Thymus (tissue), 11 donors: ENCODE measurements at regions not wholly inside any gene's neighbourhood (a gene's known extent, or its start where the extent isn't known, plus 50 kb on each side); places are given as distances from the start of the nearest gene placed in this dataset.
A peak's percentile ranks its signal among the peaks of the same experiment; 100 is the strongest.
"Not testable (repeated sequence)": the region's sequence is repeated elsewhere in the genome, so short reads cannot be mapped to it uniquely, and the experiment has no call there.

Experiments
- DNase-seq, 9 donors: peaks; one replicate each; pipeline ENCODE4 v3.0.0-alpha.2; 2013; ENCODE audit warnings: low spot score in 9 of 9, low read depth in 6 of 9, missing footprints in 1 of 9
- H3K27ac ChIP-seq, 2 donors: one replicate each; pipeline ENCODE4 v1.5.1; 2013; ENCODE audit warnings: control low read depth in 1 of 2, low read depth in 1 of 2, low read length in 1 of 2, mild to moderate bottlenecking in 1 of 2, moderate library complexity in 1 of 2
- H3K27me3 ChIP-seq, 2 donors: one replicate each; pipeline ENCODE4 v1.5.1; 2013; ENCODE audit warnings: low read length in 1 of 2; ENCODE audit not compliant: control insufficient read depth in 2 of 2, insufficient read depth in 1 of 2
- H3K36me3 ChIP-seq, 2 donors: one replicate each; pipeline ENCODE4 v1.5.1; 2013; ENCODE audit warnings: low read length in 1 of 2, mild to moderate bottlenecking in 1 of 2, moderate library complexity in 1 of 2; ENCODE audit not compliant: control insufficient read depth in 2 of 2, insufficient read depth in 2 of 2
- H3K4me1 ChIP-seq, 2 donors: one replicate each; pipeline ENCODE4 v1.5.1; 2013; ENCODE audit warnings: low read length in 2 of 2; ENCODE audit not compliant: control insufficient read depth in 2 of 2, insufficient read depth in 2 of 2
- H3K4me3 ChIP-seq, 2 donors: one replicate each; pipeline ENCODE4 v1.5.1; 2013; ENCODE audit warnings: low read length in 2 of 2, control low read depth in 1 of 2, mild to moderate bottlenecking in 1 of 2
- H3K9me3 ChIP-seq, 2 donors: one replicate each; pipeline ENCODE4 v1.5.1; 2013; ENCODE audit warnings: low read length in 1 of 2, mild to moderate bottlenecking in 1 of 2; ENCODE audit not compliant: control insufficient read depth in 2 of 2, insufficient read depth in 1 of 2
- WGBS: extraction: QIAGEN DNeasy Blood & Tissue Kit; methylation state at CpG from one replicate; pipeline ENCODE4 v1.1.7; 2013; 5-methylcytosine and 5-hydroxymethylcytosine counted together
- donor health status: healthy.

DNA sequence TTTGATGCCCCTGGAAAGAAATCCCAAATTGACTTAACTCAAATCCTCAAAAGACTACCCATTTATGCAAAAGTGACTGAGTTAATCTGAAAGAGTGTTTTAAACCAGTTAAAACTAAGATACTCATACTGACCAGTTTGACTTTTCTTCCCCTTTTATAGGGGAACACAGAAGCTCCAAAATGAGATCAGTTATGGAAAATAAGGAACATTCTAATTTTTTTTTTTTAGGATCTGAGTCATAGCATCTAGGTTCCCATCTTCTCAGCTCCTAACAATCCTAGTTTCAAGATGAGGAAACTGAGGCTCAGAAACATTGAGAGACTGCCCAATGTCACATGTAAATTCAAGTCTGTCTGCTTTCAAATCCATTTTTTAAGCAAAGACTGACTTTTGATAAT is 231.1 kb upstream of the RUNX1 start:
- Histone ChIP-seq H3K4me3 (no peak overlapping the region), H3K4me1 (peaks cover 0 to 2% of the 10 kb centered on the region in 2 donors), H3K27me3 (no peaks in the 10 kb centered on the region), H3K36me3 (no peaks in the 10 kb centered on the region), H3K27ac (no peak overlapping the region), H3K9me3 (no peaks in the 10 kb centered on the region)
- DNase-seq = no peak

DNA sequence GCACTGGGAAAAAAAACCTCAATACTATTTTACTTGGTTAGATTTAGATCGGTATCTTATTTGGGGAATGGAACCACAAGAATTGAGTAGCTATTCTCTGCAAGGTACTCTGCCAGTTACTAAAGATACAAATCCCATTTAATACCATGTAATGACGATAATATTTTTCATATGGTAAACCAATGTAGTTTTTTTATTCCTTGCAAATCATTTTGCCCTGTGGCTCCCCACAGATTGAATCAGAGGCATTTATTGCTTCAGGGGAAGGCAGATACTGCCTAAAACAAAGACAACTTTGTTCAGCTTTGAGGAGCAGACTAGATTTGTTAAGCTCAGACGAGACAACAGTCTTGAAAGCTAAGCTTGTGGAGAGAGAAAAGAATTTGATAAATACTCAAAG is 226.7 kb upstream of the RUNX1 start:
- H3K4me1 ChIP-seq = peaks cover 0 to 7% of the 10 kb centered on the region in 2 donors
- H3K4me3 ChIP-seq = no peak overlapping the region
- DNase-seq = no peak
- H3K36me3 ChIP-seq = no peaks in the 10 kb centered on the region
- WGBS = 95% methylated on average over 3 of the region's 3 CpGs
- no peaks in the 10 kb centered on the region for H3K9me3 ChIP-seq
- H3K27me3 ChIP-seq = no peaks in the 10 kb centered on the region
- no peak overlapping the region for H3K27ac ChIP-seq

DNA sequence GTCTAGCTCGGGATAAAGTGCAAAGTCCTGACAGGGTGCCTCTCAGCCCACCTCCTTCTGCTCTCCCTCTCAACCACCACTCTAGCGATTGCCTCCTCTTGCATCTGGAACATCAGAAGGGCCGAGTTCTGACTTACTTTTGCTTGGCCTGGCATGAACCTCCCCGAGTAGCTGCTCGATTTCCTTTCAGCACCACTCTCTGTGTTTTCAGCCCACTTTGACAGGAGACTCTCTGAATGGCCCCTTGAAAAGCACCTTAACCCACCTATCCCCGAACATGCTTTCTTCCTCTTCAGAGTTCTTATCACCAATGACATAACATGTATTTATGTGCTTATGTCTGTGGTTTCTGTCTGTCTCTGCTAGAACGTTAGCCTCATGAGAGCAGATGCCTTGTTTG is 225.8 kb upstream of the RUNX1 start:
- H3K36me3 ChIP-seq = no peaks in the 10 kb centered on the region
- no peaks in the 10 kb centered on the region for H3K9me3 ChIP-seq
- H3K27ac ChIP-seq = no peak overlapping the region
- WGBS = 78% methylated on average over 7 of the region's 7 CpGs
- no peak overlapping the region for H3K4me3 ChIP-seq
- H3K27me3 ChIP-seq = no peaks in the 10 kb centered on the region
- H3K4me1 ChIP-seq = peaks cover 0 to 7% of the 10 kb centered on the region in 2 donors
- DNase-seq = peak in 5 of 9 donors; percentile 18 to 70 (median 38)

DNA sequence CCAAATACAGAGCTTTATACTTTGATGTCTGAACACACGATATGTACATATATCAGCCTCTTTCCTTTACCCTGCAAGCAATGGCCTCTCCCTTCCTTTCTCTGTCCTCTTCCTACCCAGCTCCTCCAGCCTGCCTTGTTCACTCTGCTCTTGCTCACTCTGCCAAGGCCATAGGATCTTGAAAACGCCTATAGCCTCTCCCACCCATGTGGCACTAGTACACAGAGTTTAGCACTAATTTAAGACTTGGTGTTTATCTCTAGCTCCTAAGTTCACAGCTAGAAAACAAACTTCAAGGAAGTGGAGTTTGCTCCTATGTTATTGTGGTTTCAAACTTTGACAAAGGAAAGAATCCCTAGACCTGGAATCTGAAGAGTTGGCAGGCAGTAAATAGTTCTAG is 225.0 kb upstream of the RUNX1 start:
- no peaks in the 10 kb centered on the region for H3K27me3 ChIP-seq
- no peaks in the 10 kb centered on the region for H3K36me3 ChIP-seq
- no peak for DNase-seq
- H3K9me3 ChIP-seq = no peaks in the 10 kb centered on the region
- no peak overlapping the region for H3K27ac ChIP-seq
- WGBS = 83% methylated on average over 2 of the region's 2 CpGs
- peaks cover 0 to 7% of the 10 kb centered on the region in 2 donors for H3K4me1 ChIP-seq
- no peak overlapping the region for H3K4me3 ChIP-seq

DNA sequence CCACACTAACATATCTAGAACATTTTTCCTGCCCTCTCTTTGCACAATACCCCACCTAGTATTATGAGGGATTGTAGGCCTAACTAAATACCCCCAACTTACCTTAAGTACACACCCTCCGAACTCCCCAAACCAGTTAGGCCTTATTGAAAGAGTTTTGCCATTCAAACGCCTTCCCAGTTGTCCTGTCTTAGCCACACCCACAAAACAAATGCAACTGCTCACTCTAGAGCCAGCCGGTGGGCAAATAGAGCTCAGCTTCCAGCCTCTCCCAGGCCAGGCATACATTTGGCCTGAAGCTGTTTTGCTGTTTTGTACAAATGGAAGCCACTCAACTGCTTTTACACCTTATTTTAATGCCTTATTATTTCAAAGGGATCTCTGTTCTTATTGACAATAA is 224.2 kb upstream of the RUNX1 start:
- Histone ChIP-seq H3K36me3 (no peaks in the 10 kb centered on the region), H3K9me3 (no peaks in the 10 kb centered on the region), H3K4me3 (no peak overlapping the region), H3K4me1 (peaks cover 0 to 7% of the 10 kb centered on the region in 2 donors), H3K27me3 (no peaks in the 10 kb centered on the region), H3K27ac (no peak overlapping the region)
- WGBS = 93% methylated on average over 3 of the region's 3 CpGs
- DNase-seq = no peak

DNA sequence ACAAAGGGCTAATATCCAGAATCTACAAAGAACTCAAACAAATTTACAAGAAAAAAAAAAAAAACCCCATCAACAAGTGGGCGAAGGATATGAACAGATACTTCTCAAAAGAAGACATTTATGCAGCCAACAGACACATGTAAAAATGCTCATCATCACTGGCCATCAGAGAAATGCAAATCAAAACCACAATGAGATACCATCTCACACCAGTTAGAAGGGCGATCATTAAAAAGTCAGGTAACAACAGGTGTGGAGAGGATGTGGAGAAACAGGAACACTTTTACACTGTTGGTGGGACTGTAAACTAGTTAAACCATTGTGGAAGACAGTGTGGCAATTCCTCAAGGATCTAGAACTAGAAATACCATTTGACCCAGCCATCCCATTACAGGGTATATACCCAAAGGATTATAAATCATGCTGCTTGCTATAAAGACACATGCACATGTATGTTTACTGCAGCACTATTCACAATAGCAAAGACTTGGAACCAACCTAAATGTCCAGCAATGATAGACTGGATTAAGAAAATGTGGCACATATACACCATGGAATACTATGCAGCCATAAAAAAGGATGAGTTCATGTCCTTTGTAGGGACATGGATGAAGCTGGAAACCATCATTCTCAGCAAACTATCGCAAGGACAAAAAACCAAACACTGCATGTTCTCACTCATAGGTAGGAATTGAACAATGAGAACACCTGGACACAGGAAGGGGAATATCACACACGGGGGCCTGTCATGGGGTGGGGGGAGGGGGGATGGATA is 222.4 kb upstream of the RUNX1 start:
- not testable (repeated sequence) for H3K4me1 ChIP-seq, H3K27ac ChIP-seq, DNase-seq, H3K36me3 ChIP-seq, H3K9me3 ChIP-seq, H3K27me3 ChIP-seq, H3K4me3 ChIP-seq
- 97% methylated on average over 4 of the region's 4 CpGs for WGBS

DNA sequence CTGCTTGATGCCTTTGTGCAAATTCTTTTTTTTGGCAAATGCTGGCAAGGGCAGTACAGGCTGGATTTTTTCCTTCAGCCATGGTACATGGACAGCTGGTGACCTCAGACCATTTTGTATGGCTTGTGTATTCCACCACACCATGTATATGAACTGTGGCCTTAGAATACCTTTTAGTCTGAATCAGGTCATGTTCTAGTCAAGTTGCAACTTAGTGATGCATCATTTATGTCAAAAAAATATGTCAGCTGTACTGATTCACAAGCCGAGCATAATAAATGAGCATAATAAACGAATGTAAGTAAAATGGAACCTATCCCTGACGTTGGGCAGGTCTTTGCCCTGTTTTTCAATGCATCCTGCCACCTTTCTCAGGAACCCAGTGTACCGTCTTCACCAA is 219.7 kb upstream of the RUNX1 start:
- 95% methylated on average over 4 of the region's 4 CpGs for WGBS
- no peaks in the 10 kb centered on the region for H3K9me3 ChIP-seq
- H3K4me1 ChIP-seq = no peaks in the 10 kb centered on the region
- H3K4me3 ChIP-seq = no peak overlapping the region
- no peaks in the 10 kb centered on the region for H3K27me3 ChIP-seq
- no peak for DNase-seq
- no peaks in the 10 kb centered on the region for H3K36me3 ChIP-seq
- H3K27ac ChIP-seq = no peak overlapping the region

DNA sequence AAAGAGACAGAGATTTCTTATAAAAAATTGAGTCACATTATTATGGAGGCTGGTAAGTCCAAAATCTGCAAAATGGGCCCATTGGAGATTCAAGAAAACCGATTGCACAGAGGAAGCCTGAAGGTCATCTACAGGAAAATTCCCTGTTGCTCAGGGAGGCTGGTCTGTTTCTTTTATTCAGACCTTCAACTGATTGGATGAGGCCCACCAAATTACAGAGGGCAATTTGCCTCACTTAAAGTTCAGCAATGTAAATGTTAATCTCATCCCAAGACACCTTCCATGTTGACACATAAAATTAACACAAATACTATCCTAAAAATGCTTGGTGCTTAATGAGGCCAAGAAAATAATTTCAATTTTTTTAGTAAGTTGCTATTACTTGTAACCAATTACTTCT is 219.2 kb upstream of the RUNX1 start:
- WGBS = 95% methylated on average over 1 of the region's 1 CpG
- no peaks in the 10 kb centered on the region for H3K9me3 ChIP-seq
- no peak for DNase-seq
- no peak overlapping the region for H3K4me3 ChIP-seq
- no peaks in the 10 kb centered on the region for H3K4me1 ChIP-seq
- no peaks in the 10 kb centered on the region for H3K36me3 ChIP-seq
- no peaks in the 10 kb centered on the region for H3K27me3 ChIP-seq
- H3K27ac ChIP-seq = no peak overlapping the region

DNA sequence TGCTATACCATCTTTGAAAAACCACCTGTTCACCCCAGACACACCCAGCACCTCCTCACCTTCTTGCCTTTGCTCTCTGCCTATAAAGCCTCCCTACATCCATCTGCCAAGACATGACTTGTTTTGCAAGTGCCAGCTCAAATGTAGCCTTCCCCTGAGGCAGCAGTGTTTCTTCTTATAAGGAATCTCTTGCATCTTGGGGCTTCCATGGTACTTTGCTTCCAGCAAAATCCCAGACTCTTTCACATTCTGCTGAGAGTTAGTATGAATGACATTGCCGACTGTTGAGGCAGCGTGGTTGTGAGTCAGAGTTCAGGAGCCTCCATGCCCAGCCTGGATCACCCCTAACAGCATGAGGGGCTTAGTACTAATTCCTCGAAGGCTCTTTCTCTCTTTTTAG is 217.4 kb upstream of the RUNX1 start:
- no peak for DNase-seq
- WGBS = 98% methylated on average over 3 of the region's 3 CpGs

More for the DNA sequence above, 217.4 kb upstream of the RUNX1 start:
- Histone ChIP-seq H3K4me3 (no peak overlapping the region), H3K9me3 (no peaks in the 10 kb centered on the region), H3K36me3 (no peaks in the 10 kb centered on the region), H3K27ac (no peak overlapping the region), H3K27me3 (no peaks in the 10 kb centered on the region), H3K4me1 (no peaks in the 10 kb centered on the region)
